ENCODE measurements at regions not wholly inside any gene's neighbourhood (a gene's known extent, or its start where the extent isn't known, plus 50 kb on each side); places are given as distances from the start of the nearest gene placed in this dataset.

GRCh38 chr15:70518201-70519003 lies 245.0 kb downstream of the UACA start:
- Histone ChIP-seq H3K27ac (no peak overlapping the region), H3K9me3 (no peaks in the 10 kb centered on the region), H3K4me1 (no peaks in the 10 kb centered on the region), H3K4me3 (no peak overlapping the region), H3K27me3 (ENCODE audit: low read depth) (no peaks in the 10 kb centered on the region), H3K36me3 (no peaks in the 10 kb centered on the region)
- ATAC-seq (no peak), DNase-seq (no peak)
- intact Hi-C loops (cut with DNase I) = no loop called here
- TF ChIP-seq, protein P1, sequence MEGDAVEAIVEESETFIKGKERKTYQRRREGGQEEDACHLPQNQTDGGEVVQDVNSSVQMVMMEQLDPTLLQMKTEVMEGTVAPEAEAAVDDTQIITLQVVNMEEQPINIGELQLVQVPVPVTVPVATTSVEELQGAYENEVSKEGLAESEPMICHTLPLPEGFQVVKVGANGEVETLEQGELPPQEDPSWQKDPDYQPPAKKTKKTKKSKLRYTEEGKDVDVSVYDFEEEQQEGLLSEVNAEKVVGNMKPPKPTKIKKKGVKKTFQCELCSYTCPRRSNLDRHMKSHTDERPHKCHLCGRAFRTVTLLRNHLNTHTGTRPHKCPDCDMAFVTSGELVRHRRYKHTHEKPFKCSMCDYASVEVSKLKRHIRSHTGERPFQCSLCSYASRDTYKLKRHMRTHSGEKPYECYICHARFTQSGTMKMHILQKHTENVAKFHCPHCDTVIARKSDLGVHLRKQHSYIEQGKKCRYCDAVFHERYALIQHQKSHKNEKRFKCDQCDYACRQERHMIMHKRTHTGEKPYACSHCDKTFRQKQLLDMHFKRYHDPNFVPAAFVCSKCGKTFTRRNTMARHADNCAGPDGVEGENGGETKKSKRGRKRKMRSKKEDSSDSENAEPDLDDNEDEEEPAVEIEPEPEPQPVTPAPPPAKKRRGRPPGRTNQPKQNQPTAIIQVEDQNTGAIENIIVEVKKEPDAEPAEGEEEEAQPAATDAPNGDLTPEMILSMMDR (IDR thresholded peaks at IDR 0.05) = no peak

- H3K36me3 ChIP-seq = no peaks in the 10 kb centered on the region
- H3K9me3 ChIP-seq = no peaks in the 10 kb centered on the region
- intact Hi-C loops (cut with DNase I) = no loop called here
- H3K27me3 ChIP-seq (ENCODE audit: low read depth) = no peaks in the 10 kb centered on the region
- H3K4me1 ChIP-seq = no peaks in the 10 kb centered on the region
- no peak overlapping the region for H3K4me3 ChIP-seq
- TF ChIP-seq, protein P1 (IDR thresholded peaks at IDR 0.05) = no peak
- DNase-seq = no peak
- peak in 1 of 2 donors; percentile 65 for ATAC-seq
- no peak overlapping the region for H3K27ac ChIP-seq
Measured at GRCh38 chr15:70517194-70517590, 246.2 kb downstream of the UACA start.

GRCh38 chr15:70516408-70517193 lies 246.8 kb downstream of the UACA start:
- no peak overlapping the region for H3K4me3 ChIP-seq
- DNase-seq = no peak
- no peaks in the 10 kb centered on the region for H3K4me1 ChIP-seq
- ATAC-seq = no peak
- intact Hi-C loops (cut with DNase I) = no loop called here
- H3K27ac ChIP-seq = no peak overlapping the region
- TF ChIP-seq, protein P1 (IDR thresholded peaks at IDR 0.05) = no peak
- H3K9me3 ChIP-seq = no peaks in the 10 kb centered on the region
- no peaks in the 10 kb centered on the region for H3K27me3 ChIP-seq (ENCODE audit: low read depth)
- no peaks in the 10 kb centered on the region for H3K36me3 ChIP-seq

DNA sequence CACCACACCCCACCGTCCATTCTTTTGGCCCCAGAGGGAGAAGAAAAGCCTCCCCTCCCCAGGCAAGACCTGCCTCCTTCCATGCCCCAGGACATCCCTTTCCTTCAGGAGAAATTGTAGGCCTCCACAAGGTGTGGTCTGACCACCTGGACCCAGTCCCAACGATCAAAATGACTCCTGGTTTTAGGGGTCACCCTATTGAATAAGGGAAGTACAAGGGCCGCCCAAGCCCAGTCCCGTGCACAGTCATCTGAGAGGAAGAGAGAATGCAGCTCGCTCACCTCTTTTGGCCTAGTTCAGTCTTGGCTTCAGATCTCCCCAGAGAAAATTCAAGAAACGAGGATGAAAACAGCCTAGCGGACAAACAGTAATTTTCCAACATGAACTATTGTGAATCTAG lies 249.1 kb downstream of the UACA start:
- DNase-seq = no peak

DNA sequence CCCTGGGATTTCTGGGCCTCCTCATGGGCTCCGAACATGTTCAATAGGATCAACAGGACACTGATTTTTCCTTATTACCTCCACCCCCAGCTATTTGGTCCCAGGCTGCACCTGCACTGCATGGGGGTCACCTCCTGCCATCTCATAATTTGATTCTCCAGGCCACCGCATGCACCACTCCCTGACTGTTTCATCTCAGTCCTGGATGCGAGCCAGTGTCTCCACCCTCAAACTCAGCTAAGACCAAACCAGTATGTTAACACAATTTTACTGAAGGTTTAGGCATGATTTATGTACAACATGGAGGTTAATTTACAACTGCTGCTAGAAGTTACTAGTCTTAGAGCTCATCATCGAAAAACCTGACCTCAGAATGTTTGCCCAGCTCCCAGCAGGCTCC lies 249.5 kb downstream of the UACA start:
- no peaks in the 10 kb centered on the region for H3K36me3 ChIP-seq
- H3K27ac ChIP-seq = no peak overlapping the region
- H3K4me1 ChIP-seq = peaks cover 5% of the 10 kb centered on the region
- peaks cover 10% of the 10 kb centered on the region for H3K9me3 ChIP-seq
- TF ChIP-seq, protein P1 (IDR thresholded peaks at IDR 0.05) = no peak
- no peak overlapping the region for H3K4me3 ChIP-seq
- intact Hi-C loops (cut with DNase I) = no loop called here
- H3K27me3 ChIP-seq (ENCODE audit: low read depth) = no peaks in the 10 kb centered on the region
- DNase-seq (no peak), ATAC-seq (no peak)

More for the DNA sequence above, 249.1 kb downstream of the UACA start:
- ATAC-seq = no peak
- peaks cover under 1% of the 10 kb centered on the region for H3K4me1 ChIP-seq
- H3K27me3 ChIP-seq (ENCODE audit: low read depth) = no peaks in the 10 kb centered on the region
- intact Hi-C loops (cut with DNase I) = no loop called here
- peaks cover 10% of the 10 kb centered on the region for H3K9me3 ChIP-seq
- no peak overlapping the region for H3K27ac ChIP-seq
- no peak overlapping the region for H3K4me3 ChIP-seq
- TF ChIP-seq, protein P1 (IDR thresholded peaks at IDR 0.05) = no peak
- no peaks in the 10 kb centered on the region for H3K36me3 ChIP-seq

Measured in lower lobe of right lung (tissue), 2 donors.